ENCODE measurements at regions not wholly inside any gene's neighbourhood (a gene's known extent, or its start where the extent isn't known, plus 50 kb on each side); places are given as distances from the start of the nearest gene placed in this dataset.

DNA sequence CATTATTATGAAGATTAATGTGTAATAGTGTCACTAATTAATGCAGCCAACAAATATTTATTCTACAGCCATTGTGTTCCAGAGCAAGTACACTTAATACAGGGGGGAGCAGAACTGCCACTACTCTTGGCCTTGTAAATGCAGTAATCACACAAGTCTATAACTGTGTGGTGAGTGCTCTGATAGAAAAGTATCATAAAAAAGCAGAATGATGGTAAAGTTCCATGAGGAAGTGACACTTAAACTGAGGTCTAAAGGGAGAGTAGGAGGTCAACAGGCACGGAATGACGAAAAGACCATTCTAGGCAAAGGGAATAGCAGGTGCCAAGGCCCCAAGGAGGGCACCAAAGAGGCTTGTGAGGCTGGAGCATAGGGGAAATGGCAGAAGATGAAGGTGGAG, 142.9 kb downstream of the OSTF1 start:
- TF ChIP-seq, protein P1, sequence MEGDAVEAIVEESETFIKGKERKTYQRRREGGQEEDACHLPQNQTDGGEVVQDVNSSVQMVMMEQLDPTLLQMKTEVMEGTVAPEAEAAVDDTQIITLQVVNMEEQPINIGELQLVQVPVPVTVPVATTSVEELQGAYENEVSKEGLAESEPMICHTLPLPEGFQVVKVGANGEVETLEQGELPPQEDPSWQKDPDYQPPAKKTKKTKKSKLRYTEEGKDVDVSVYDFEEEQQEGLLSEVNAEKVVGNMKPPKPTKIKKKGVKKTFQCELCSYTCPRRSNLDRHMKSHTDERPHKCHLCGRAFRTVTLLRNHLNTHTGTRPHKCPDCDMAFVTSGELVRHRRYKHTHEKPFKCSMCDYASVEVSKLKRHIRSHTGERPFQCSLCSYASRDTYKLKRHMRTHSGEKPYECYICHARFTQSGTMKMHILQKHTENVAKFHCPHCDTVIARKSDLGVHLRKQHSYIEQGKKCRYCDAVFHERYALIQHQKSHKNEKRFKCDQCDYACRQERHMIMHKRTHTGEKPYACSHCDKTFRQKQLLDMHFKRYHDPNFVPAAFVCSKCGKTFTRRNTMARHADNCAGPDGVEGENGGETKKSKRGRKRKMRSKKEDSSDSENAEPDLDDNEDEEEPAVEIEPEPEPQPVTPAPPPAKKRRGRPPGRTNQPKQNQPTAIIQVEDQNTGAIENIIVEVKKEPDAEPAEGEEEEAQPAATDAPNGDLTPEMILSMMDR (IDR thresholded peaks at IDR 0.05; ENCODE audit: insufficient read depth, low read length, poor library complexity, severe bottlenecking) = no peak
- no peaks in the 10 kb centered on the region for H3K27me3 ChIP-seq (replicated peaks; ENCODE audit: control insufficient read depth, insufficient read depth, low read length)
- H3K4me3 ChIP-seq (replicated peaks; ENCODE audit: low read depth, low read length) = no peak overlapping the region
- no peak for DNase-seq (ENCODE audit: extremely low read depth, insufficient read length)
- H3K36me3 ChIP-seq (ENCODE audit: control insufficient read depth, insufficient read depth, low read length) = no peaks in the 10 kb centered on the region

DNA sequence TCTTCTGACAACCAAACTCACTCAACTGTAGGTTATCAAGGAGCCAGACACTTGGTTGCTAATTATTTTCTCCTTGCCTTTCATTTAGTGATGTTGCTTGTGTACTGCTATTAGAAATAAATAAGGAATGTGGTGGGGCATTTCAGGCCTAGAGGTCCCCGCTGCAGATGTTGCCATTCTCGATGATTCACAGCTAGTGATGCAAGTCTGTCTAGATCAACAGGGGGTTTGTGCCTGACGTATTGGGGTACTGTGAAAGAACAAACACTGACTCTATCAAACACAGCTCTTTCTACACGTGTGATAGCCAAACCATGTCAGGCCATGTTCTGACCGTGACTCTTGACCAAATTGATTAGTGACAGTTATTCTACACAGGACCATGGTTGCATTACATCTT, 144.7 kb downstream of the OSTF1 start:
- DNase-seq (ENCODE audit: extremely low read depth, insufficient read length) = no peak
- Histone ChIP-seq H3K27me3 (replicated peaks; ENCODE audit: control insufficient read depth, insufficient read depth, low read length) (no peaks in the 10 kb centered on the region), H3K4me3 (replicated peaks; ENCODE audit: low read depth, low read length) (no peak overlapping the region), H3K36me3 (ENCODE audit: control insufficient read depth, insufficient read depth, low read length) (no peaks in the 10 kb centered on the region)
- TF ChIP-seq, protein P1 (IDR thresholded peaks at IDR 0.05; ENCODE audit: insufficient read depth, low read length, poor library complexity, severe bottlenecking) = no peak

DNA sequence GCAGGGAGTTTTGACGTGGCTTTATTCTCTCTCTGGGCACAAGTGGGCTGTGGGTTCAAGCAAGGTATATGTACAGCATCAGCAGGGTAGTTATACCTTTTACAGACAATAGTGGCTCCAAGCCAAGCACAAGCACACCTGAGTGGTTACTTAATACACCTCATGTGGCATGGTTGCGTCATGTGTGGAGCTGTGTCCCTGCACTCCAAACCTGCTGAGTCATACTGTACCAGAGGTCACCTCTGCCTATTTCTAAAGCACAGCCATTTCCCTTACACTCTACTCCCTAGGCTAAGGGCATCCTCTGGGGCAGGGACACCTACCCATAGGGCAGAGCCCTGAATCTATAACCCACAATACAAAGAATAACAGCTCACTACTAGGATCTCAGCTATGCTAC, 147.3 kb downstream of the OSTF1 start:
- Histone ChIP-seq H3K27me3 (replicated peaks; ENCODE audit: control insufficient read depth, insufficient read depth, low read length) (no peaks in the 10 kb centered on the region; the same call in 1 of the 2 replicates), H3K4me3 (replicated peaks; ENCODE audit: low read depth, low read length) (no peak overlapping the region), H3K36me3 (ENCODE audit: control insufficient read depth, insufficient read depth, low read length) (no peaks in the 10 kb centered on the region)
- TF ChIP-seq, protein P1 (IDR thresholded peaks at IDR 0.05; ENCODE audit: insufficient read depth, low read length, poor library complexity, severe bottlenecking) = no peak
- no peak for DNase-seq (ENCODE audit: extremely low read depth, insufficient read length)

DNA sequence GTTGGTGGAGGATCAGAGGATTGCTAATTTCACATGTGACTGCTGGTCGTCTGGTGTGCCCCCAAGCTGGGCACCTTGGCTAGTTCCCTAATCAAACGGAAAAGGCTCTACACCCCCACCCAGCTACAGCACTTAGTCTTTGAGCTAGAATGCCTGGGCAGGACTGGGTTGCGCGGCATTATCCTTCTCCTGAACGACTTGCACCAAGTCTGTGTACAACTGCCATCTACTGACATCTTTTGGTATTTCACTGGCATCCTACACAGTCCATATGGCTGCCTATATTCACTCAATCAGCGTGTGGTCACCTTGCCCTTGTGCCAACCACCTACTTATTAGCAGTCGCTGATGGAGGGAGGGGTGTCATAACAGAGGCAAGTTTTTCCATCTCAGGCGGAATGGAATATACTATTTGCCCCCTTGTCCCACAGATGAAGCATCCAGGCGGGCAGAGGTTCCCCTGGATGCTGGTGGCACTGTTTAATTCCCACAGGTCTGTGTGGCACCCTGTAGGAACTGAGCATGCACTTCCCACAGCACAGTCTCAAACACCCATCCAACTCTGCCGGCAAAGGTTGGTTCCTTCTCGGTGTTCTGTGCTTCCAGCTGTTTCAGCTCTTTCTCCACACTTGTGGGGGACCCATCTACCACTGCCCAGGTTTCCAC, 150.1 kb downstream of the OSTF1 start:
- H3K4me3 ChIP-seq (replicated peaks; ENCODE audit: low read depth, low read length) = no peak overlapping the region
- TF ChIP-seq, protein P1 (IDR thresholded peaks at IDR 0.05; ENCODE audit: insufficient read depth, low read length, poor library complexity, severe bottlenecking) = peak; percentile 62
- no peaks in the 10 kb centered on the region; the same call in 1 of the 2 replicates for H3K27me3 ChIP-seq (replicated peaks; ENCODE audit: control insufficient read depth, insufficient read depth, low read length)
- no peaks in the 10 kb centered on the region for H3K36me3 ChIP-seq (ENCODE audit: control insufficient read depth, insufficient read depth, low read length)
- DNase-seq (ENCODE audit: extremely low read depth, insufficient read length) = peak; percentile 9

DNA sequence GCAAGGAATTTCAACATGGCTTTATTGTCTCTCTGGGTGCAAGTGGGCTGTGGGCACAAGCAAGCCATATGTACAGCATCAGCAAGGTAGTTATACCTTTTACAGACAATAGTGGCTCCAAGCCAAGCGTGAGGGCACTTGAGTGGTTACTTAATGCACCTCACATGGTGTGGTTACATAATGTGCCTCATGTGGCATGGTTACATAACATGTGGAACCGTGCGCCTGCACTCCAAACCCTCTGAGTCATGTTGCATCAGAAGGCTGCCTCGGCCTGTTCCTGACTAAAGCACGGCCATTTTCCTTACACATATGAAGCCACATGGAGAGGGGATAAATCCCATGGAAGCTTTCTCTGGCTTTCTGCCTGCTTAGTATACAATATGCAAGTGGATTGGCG, 150.9 kb downstream of the OSTF1 start:
- H3K36me3 ChIP-seq (ENCODE audit: control insufficient read depth, insufficient read depth, low read length) = no peaks in the 10 kb centered on the region
- no peaks in the 10 kb centered on the region; the same call in 1 of the 2 replicates for H3K27me3 ChIP-seq (replicated peaks; ENCODE audit: control insufficient read depth, insufficient read depth, low read length)
- TF ChIP-seq, protein P1 (IDR thresholded peaks at IDR 0.05; ENCODE audit: insufficient read depth, low read length, poor library complexity, severe bottlenecking) = no peak
- no peak overlapping the region for H3K4me3 ChIP-seq (replicated peaks; ENCODE audit: low read depth, low read length)
- DNase-seq (ENCODE audit: extremely low read depth, insufficient read length) = no peak

DNA sequence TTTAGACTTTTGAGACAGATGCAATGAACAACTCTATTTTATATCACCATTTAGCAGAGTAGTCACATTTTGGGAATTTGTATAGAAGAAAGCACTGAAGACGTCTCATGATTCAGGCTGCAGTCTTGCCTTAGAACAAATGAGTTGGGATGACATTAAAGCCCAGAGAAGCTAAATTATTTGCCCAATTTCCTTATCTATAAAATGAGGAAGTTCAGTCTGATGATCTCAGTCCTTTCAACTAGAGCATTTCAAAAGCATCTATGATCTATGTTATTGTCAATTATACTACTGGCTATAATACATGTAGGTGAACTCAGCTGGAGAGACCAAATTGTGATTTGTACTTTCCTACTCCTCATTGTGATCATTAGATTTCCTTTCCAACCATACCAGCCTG, 154.1 kb downstream of the OSTF1 start:
- no peak for DNase-seq (ENCODE audit: extremely low read depth, insufficient read length)
- no peaks in the 10 kb centered on the region for H3K36me3 ChIP-seq (ENCODE audit: control insufficient read depth, insufficient read depth, low read length)
- H3K27me3 ChIP-seq (replicated peaks; ENCODE audit: control insufficient read depth, insufficient read depth, low read length) = no peaks in the 10 kb centered on the region; the same call in 1 of the 2 replicates
- no peak overlapping the region for H3K4me3 ChIP-seq (replicated peaks; ENCODE audit: low read depth, low read length)
- TF ChIP-seq, protein P1 (IDR thresholded peaks at IDR 0.05; ENCODE audit: insufficient read depth, low read length, poor library complexity, severe bottlenecking) = no peak

Measured in GM06990 (cell line).